LNCaP clone FGC (cell line): ENCODE measurements at regions not wholly inside any gene's neighbourhood (a gene's known extent, or its start where the extent isn't known, plus 50 kb on each side); places are given as distances from the start of the nearest gene placed in this dataset.

Experiments used
- DNase-seq: peaks from one replicate; pipeline ENCODE4 v3.0.0-alpha.2; 2011; ENCODE audit warnings: low read depth
- H3K4me3 ChIP-seq: 2 replicates; pipeline ENCODE4 v1.5.1; 2011; ENCODE audit warnings: mild to moderate bottlenecking, low read depth, low read length, control low read depth
- TF ChIP-seq, protein P1 (sequence below): IDR thresholded peaks from 2 replicates; pipeline ENCODE4 v1.5.1; 2012; ENCODE audit warnings: mild to moderate bottlenecking; ENCODE audit not compliant: control insufficient read depth, insufficient read depth; ENCODE audit errors: extremely low read depth

DNA sequence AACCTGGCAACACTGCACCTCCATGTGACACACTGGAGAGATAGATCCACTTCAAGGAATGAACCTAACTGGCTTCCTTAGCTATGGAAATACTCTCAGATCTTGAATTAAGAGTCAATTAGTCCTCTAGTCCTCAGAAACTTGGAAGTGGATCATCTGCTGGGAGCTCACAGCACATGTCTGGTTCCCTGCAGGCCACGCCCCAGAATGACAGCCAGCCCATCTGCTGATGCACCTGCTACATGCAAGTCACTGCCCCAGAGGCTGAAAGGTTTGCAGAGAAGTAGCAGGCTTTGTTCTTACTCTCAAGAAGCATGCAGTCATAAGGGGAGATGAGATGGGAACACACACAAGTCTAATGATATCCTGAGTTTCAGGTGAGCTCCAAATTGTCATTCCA lies 275.9 kb downstream of the SKAP2 start:
- no peak for DNase-seq
- TF ChIP-seq, protein P1, sequence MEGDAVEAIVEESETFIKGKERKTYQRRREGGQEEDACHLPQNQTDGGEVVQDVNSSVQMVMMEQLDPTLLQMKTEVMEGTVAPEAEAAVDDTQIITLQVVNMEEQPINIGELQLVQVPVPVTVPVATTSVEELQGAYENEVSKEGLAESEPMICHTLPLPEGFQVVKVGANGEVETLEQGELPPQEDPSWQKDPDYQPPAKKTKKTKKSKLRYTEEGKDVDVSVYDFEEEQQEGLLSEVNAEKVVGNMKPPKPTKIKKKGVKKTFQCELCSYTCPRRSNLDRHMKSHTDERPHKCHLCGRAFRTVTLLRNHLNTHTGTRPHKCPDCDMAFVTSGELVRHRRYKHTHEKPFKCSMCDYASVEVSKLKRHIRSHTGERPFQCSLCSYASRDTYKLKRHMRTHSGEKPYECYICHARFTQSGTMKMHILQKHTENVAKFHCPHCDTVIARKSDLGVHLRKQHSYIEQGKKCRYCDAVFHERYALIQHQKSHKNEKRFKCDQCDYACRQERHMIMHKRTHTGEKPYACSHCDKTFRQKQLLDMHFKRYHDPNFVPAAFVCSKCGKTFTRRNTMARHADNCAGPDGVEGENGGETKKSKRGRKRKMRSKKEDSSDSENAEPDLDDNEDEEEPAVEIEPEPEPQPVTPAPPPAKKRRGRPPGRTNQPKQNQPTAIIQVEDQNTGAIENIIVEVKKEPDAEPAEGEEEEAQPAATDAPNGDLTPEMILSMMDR = no peak
- no peak overlapping the region for H3K4me3 ChIP-seq

DNA sequence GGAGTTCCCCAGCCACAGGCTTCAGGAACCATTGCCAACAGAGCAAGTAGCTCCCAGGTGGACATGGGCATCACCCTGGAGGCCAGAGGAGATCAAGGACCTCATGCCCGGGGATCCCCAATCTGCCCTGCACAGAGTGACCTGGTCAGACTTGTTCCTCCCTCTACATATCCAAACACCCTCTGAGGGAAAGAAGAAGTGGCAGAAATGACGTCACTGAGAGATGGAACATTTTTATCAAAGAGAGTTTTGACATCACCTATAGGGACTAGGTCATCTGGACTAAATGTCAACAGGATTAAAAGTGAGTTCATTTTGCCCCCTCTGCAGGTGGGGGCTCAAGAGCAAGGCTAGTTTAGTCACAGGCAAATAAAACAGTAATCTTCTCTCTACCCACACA lies 273.7 kb downstream of the SKAP2 start:
- no peak for DNase-seq
- H3K4me3 ChIP-seq = no peak overlapping the region
- TF ChIP-seq, protein P1 = no peak

DNA sequence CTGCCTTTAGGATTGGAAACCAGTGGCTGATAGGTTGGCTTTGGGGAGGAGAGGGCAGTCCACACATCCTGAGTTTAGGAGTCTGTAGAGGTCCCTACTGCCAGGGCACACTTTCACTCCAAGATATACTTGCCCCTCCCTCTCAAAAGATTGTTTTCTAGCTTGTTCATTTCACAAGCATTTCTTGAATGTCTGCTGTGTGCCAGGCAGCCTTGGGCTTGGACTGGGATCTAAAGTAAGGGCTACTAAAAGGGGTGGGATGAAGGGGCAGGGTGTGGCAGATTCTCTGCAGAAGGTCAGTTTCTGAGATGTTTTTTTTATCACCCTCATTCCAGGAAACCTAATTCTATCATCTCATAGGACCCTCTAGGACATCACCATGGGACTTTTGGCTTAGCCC lies 272.4 kb downstream of the SKAP2 start:
- H3K4me3 ChIP-seq = no peak overlapping the region
- TF ChIP-seq, protein P1 = no peak
- DNase-seq = no peak

DNA sequence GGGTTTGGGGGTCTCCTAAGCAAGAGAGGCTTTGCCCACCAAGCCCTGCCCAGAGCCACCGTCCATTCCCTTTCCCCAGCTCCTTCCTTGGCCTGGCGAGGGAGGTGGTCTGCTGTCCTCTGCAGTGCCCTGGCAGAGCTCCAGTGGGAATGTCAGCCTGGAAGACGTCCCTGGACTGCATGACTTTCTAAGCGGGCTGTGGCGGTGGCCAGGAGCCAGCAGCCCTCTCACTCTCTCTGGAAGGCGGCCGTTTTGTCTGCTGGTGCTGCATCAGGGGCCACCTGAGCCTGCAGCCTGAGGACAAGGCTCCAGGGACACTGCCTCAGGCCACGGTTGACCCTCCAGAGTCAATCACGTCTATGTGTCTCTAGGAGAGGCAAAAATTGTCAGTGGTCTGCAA lies 271.0 kb downstream of the SKAP2 start:
- DNase-seq = no peak
- TF ChIP-seq, protein P1 = no peak
- H3K4me3 ChIP-seq = no peak overlapping the region

DNA sequence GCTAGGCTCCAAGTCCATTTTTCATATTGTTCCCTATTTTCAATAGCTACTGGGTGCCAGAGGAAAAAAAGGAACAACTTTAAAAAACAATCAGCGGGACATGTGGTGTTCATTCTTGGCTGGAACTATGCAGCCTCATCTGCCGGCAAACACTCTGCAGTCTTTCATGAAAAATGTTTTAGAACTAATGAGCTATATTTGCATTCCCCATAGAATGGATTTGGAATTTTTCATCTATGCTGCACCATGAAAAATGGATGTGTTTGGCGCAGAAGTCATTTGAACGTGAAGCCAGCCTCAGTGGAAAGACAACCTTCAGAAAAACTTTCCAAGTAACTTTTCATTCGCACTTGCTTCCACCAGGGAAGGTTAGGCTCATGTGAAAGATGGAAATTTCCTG lies 270.5 kb downstream of the SKAP2 start:
- no peak for DNase-seq
- TF ChIP-seq, protein P1 = no peak
- no peak overlapping the region for H3K4me3 ChIP-seq

DNA sequence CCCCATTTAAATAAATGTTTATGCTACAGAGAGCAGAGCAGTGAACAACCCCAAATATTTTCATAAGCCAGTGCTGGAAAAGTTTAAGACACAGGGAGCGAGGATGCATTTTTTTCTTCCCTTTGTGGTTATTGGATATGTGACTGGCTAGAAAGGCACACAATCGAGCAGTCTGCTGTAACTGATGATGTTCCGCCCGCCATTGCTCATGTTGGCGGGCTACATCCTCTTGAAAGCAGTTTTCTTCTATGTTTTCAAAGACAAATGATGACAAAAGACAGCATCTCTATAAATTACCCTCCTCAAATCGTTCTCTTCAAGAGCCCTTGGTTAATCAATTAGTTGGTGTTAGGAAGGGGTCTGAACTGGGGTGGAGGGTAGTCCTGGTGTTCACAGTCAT lies 269.8 kb downstream of the SKAP2 start:
- TF ChIP-seq, protein P1 = no peak
- DNase-seq = no peak
- H3K4me3 ChIP-seq = no peak overlapping the region

DNA sequence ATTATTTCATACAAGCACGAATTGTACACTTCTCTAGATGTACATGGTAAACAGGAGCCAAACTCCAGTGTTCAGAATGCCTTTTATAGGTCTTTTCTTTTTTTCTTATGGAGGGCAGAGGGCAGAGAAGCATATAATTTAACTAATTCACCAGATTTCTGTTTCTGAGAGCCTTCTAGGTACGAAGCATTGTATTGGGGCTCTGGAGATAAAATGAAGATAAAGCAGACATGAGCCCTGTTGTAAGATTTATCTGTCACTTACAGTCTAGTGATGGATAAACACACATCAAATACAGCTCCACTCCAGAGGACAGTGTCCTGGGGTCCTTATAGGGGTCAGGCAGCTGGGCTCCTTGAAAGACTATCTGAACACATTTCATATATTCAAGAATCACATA lies 265.5 kb downstream of the SKAP2 start:
- DNase-seq = no peak
- H3K4me3 ChIP-seq = no peak overlapping the region
- TF ChIP-seq, protein P1 = no peak
